SKM-1 treated with dmso at 0.1 percent for 144 hours (cell line): ENCODE measurements at regions not wholly inside any gene's neighbourhood (a gene's known extent, or its start where the extent isn't known, plus 50 kb on each side); places are given as distances from the start of the nearest gene placed in this dataset.

ENCODE experiments used
- DNase-seq: peaks from one replicate; lab custom pipeline; 2025; ENCODE audit not compliant: unreplicated experiment; lab: John Stamatoyannopoulos, UW

GRCh38 chr16:14337303-14338191, 266.4 kb downstream of the MRTFB start:
- DNase-seq: no peak

- DNase-seq: no peak
Observed at GRCh38 chr16:14335297-14335696, 264.2 kb downstream of the MRTFB start.

GRCh38 chr16:14334366-14335080, 263.4 kb downstream of the MRTFB start:
- no peak for DNase-seq

DNA sequence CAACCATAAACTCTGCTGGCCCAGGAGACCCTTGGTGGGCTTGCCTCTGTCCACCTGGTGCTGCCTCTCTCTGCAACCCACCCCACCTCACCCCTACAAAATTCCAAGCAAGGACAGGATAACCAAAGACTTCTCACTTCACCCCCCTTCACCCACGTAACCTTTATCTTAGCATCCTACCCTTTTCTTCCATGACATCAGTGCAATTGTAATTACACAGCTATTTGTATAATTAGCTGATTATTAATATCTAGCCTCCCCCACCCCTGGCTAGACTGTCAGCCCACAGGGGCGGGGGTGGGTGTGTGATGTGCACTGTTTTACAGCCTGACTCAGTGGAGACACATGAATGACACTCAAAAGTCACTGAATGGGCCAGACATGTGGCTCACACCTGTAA, 262.2 kb downstream of the MRTFB start:
- no peak for DNase-seq

- no peak for DNase-seq
Observed at GRCh38 chr16:14331020-14331419, 259.9 kb downstream of the MRTFB start.

GRCh38 chr16:14329727-14330350, 258.7 kb downstream of the MRTFB start:
- no peak for DNase-seq

DNA sequence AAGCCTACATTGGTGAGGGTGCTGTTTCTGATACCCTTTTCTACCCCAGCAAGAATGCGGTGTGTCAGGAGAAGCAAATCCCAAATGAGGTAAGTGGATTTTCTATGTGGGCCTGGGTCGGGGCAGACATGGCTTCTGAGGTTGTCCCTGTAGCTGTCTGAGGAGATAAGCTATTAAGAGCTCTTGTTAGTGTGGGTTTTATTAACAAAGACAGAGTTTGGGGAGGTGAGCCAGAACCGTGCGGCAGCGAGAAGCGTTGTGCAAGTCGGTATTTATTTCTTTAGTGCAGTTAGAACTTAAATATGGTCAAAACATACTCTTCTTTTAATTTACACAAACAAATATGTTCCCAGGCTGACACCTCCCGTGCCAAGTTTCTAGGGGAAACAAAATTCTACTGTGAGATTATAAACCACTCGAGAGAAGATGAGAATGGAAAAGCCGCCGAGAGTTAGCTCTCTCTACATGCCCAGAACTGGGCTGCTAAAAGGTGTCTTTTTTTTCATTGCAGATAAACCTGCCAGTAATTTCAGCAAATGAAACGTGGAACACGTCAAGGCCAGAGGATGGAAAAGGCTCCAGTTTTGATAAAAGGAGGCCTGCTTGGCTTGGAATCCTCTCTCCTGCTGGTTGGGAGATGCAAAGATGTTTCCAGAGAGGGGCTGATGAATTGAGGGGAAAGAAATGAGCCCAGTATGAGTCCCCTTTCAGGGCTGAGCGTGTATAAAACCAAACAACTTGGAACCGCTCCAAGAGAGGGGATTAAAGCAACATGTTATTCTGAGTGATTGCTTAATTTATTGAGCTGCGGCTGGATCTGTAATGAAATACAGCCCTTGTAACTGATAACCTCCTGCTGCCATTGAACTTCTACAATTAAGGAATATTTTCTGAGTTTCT, 254.6 kb downstream of the MRTFB start:
- no peak for DNase-seq

- DNase-seq: no peak
Observed at GRCh38 chr16:14324581-14324980, 253.5 kb downstream of the MRTFB start.

DNA sequence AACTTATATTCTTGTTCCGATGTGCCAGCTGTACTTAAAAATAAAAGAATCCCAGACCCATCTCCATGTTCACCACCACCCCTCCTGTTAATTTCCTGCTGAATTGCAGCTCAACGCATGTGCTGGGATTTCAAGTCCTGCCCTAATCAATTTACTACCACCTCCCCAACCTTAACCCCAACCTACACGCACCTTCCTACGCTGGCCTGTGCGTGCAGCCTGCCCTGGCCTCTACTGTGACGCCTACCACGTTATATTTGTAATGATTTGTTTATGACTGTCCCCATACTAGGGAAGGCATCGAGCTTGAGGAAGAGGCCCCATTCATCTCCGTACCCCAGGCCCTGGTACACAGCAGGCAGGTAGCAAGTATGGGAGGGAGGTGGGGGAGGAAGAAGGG, 251.1 kb downstream of the MRTFB start:
- DNase-seq: no peak

GRCh38 chr16:14321542-14321941, 250.4 kb downstream of the MRTFB start:
- no peak for DNase-seq

DNA sequence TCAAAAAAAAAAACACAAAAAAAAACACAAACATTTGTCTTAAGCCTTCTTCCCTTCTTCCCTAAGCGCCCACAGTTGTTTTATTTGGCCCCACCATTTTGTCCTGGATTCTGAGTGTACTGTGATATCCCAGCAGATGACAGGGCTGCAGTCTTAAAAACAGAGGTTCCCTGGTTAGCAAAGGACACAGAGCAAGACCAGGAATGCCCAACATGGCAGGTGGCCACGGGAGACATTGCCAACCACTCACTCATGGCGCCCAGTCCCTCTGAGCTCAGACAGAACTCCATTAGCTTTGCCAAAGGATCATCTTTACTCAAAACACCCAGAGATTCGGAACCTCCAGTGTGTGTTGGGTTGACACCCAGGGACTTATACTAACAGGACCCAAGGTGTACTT, 249.3 kb downstream of the MRTFB start:
- no peak for DNase-seq
